H1 (cell line): ENCODE measurements at regions not wholly inside any gene's neighbourhood (a gene's known extent, or its start where the extent isn't known, plus 50 kb on each side); places are given as distances from the start of the nearest gene placed in this dataset.

Source experiments
- BACH1 ChIP-seq: IDR thresholded peaks from 2 replicates; pipeline ENCODE4 v1.6.1; 2012; ENCODE audit warnings: low read length, improper control_type of control experiment
- CEBPB ChIP-seq: IDR thresholded peaks from 2 replicates; pipeline ENCODE4 v1.6.1; 2012; ENCODE audit warnings: low read depth, low read length
- EGR1 ChIP-seq: IDR thresholded peaks from 2 replicates; pipeline ENCODE4 v1.6.1; 2011; ENCODE audit warnings: low read depth, low read length, borderline replicate concordance
- EP300 ChIP-seq, 2 experiments: IDR thresholded peaks; 1 replicate in 1 of 2; 2 replicates in 1 of 2; pipeline ENCODE4 v1.6.1; 2011 to 2012; ENCODE audit warnings: low read depth in 2 of 2, low read length in 2 of 2, mild to moderate bottlenecking in 2 of 2, borderline replicate concordance in 1 of 2, inconsistent platforms in 1 of 2, moderate library complexity in 1 of 2
- HDAC2 ChIP-seq, 2 experiments: fragments of 300-600 bp in 1 of 2; sonication (generic) in 1 of 2; IDR thresholded peaks; 2 replicates each; pipeline ENCODE4 v1.6.1; 2011 to 2012; ENCODE audit warnings: low read depth in 2 of 2, low read length in 2 of 2, mild to moderate bottlenecking in 2 of 2, moderate library complexity in 2 of 2, borderline replicate concordance in 1 of 2, inconsistent platforms in 1 of 2
- MAX ChIP-seq: IDR thresholded peaks from 2 replicates; pipeline ENCODE4 v1.6.1; 2012; ENCODE audit warnings: inconsistent platforms
- PHF8 ChIP-seq: fragments of 200-600 bp; sonication (generic); conservative IDR thresholded peaks from 2 replicates; pipeline ENCODE4 v1.7.1; 2012; ENCODE audit warnings: low read depth, mild to moderate bottlenecking, inconsistent platforms, low read length, moderate library complexity
- SP4 ChIP-seq: IDR thresholded peaks from 2 replicates; pipeline ENCODE4 v1.6.1; 2012; ENCODE audit warnings: low read length, inconsistent platforms
- SRF ChIP-seq: IDR thresholded peaks from 2 replicates; pipeline ENCODE4 v1.6.1; 2011; ENCODE audit warnings: mild to moderate bottlenecking, low read depth, low read length, moderate library complexity
- TAF7 ChIP-seq: optimal IDR thresholded peaks from 2 replicates; pipeline ENCODE3; 2011; ENCODE audit warnings: low read depth, mild to moderate bottlenecking, inconsistent platforms, low read length, moderate library complexity, borderline replicate concordance
- TF ChIP-seq, protein P1 (sequence below): fragments of 300-600 bp; sonication (generic); IDR thresholded peaks from 2 replicates; pipeline ENCODE4 v1.7.1; 2012; ENCODE audit warnings: low read length, moderate library complexity, mild to moderate bottlenecking, inconsistent platforms; ENCODE audit not compliant: insufficient replicate concordance

GRCh38 chr3:162274070-162274469 lies 777.5 kb downstream of the OTOL1 start (continued):
- TF ChIP-seq, protein P1, sequence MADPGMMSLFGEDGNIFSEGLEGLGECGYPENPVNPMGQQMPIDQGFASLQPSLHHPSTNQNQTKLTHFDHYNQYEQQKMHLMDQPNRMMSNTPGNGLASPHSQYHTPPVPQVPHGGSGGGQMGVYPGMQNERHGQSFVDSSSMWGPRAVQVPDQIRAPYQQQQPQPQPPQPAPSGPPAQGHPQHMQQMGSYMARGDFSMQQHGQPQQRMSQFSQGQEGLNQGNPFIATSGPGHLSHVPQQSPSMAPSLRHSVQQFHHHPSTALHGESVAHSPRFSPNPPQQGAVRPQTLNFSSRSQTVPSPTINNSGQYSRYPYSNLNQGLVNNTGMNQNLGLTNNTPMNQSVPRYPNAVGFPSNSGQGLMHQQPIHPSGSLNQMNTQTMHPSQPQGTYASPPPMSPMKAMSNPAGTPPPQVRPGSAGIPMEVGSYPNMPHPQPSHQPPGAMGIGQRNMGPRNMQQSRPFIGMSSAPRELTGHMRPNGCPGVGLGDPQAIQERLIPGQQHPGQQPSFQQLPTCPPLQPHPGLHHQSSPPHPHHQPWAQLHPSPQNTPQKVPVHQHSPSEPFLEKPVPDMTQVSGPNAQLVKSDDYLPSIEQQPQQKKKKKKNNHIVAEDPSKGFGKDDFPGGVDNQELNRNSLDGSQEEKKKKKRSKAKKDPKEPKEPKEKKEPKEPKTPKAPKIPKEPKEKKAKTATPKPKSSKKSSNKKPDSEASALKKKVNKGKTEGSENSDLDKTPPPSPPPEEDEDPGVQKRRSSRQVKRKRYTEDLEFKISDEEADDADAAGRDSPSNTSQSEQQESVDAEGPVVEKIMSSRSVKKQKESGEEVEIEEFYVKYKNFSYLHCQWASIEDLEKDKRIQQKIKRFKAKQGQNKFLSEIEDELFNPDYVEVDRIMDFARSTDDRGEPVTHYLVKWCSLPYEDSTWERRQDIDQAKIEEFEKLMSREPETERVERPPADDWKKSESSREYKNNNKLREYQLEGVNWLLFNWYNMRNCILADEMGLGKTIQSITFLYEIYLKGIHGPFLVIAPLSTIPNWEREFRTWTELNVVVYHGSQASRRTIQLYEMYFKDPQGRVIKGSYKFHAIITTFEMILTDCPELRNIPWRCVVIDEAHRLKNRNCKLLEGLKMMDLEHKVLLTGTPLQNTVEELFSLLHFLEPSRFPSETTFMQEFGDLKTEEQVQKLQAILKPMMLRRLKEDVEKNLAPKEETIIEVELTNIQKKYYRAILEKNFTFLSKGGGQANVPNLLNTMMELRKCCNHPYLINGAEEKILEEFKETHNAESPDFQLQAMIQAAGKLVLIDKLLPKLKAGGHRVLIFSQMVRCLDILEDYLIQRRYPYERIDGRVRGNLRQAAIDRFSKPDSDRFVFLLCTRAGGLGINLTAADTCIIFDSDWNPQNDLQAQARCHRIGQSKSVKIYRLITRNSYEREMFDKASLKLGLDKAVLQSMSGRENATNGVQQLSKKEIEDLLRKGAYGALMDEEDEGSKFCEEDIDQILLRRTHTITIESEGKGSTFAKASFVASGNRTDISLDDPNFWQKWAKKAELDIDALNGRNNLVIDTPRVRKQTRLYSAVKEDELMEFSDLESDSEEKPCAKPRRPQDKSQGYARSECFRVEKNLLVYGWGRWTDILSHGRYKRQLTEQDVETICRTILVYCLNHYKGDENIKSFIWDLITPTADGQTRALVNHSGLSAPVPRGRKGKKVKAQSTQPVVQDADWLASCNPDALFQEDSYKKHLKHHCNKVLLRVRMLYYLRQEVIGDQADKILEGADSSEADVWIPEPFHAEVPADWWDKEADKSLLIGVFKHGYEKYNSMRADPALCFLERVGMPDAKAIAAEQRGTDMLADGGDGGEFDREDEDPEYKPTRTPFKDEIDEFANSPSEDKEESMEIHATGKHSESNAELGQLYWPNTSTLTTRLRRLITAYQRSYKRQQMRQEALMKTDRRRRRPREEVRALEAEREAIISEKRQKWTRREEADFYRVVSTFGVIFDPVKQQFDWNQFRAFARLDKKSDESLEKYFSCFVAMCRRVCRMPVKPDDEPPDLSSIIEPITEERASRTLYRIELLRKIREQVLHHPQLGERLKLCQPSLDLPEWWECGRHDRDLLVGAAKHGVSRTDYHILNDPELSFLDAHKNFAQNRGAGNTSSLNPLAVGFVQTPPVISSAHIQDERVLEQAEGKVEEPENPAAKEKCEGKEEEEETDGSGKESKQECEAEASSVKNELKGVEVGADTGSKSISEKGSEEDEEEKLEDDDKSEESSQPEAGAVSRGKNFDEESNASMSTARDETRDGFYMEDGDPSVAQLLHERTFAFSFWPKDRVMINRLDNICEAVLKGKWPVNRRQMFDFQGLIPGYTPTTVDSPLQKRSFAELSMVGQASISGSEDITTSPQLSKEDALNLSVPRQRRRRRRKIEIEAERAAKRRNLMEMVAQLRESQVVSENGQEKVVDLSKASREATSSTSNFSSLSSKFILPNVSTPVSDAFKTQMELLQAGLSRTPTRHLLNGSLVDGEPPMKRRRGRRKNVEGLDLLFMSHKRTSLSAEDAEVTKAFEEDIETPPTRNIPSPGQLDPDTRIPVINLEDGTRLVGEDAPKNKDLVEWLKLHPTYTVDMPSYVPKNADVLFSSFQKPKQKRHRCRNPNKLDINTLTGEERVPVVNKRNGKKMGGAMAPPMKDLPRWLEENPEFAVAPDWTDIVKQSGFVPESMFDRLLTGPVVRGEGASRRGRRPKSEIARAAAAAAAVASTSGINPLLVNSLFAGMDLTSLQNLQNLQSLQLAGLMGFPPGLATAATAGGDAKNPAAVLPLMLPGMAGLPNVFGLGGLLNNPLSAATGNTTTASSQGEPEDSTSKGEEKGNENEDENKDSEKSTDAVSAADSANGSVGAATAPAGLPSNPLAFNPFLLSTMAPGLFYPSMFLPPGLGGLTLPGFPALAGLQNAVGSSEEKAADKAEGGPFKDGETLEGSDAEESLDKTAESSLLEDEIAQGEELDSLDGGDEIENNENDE, result no peak
- TF ChIP-seq CEBPB (no peak), TAF7 (no peak), MAX (no peak), HDAC2 (IDR thresholded peaks at IDR 0.05; ENCODE audit: borderline replicate concordance in 1 of 2, low read depth in 2 of 2, low read length in 2 of 2) (no peak), EGR1 (no peak), EP300 (IDR thresholded peaks at IDR 0.05; ENCODE audit: borderline replicate concordance in 1 of 2, low read depth in 2 of 2, low read length in 2 of 2) (no peak), SRF (no peak), BACH1 (no peak), PHF8 (no peak), SP4 (no peak)
